HepG2 (cell line): ENCODE measurements at regions not wholly inside any gene's neighbourhood (a gene's known extent, or its start where the extent isn't known, plus 50 kb on each side); places are given as distances from the start of the nearest gene placed in this dataset.

Experiments used
- ATAC-seq: fragments of 200-7000 bp; cut with Tn5 transposase; 3 replicates; pipeline ENCODE4 v1.9.1; 2020; ENCODE audit warnings: mild to moderate bottlenecking, moderate library complexity
- BruUV-seq: library from RNA; stranded (reverse); fragments of 400-500 nt; replicated peaks from 2 replicates; lab custom pipeline; 2021; lab: Mats Ljungman, UMichigan
- CTCF ChIA-PET: fragments of 300-600 bp; formaldehyde crosslinking; extraction: SDS; loops from one replicate; lab custom pipeline; 2021; ENCODE audit warnings: low total read pairs, inconsistent platforms, low intra/inter-chr PET ratio; lab: Yijun Ruan, JAX
- POLR2A ChIA-PET: fragments of 350-600 bp; sonication (Branson Sonifier 250); formaldehyde crosslinking; loops from one replicate; lab custom pipeline; 2020; ENCODE audit warnings: antibody characterized with exemption, inconsistent platforms; lab: Yijun Ruan, JAX
- DNase-seq: peaks from one replicate; pipeline ENCODE4 v3.0.0-alpha.2; 2015; ENCODE audit warnings: low spot score
- FAIRE-seq: peaks from 3 replicates; lab custom pipeline; 2011; peaks lifted over from hg19 to GRCh38; lab: Jason Lieb, UNC
- H2AFZ ChIP-seq: one replicate; pipeline ENCODE4 v1.6.1; 2011; ENCODE audit warnings: low read length, inconsistent platforms
- H3K27ac ChIP-seq: fragments of 300-600 bp; 3 replicates; pipeline ENCODE4 v1.8.0; 2011; ENCODE audit warnings: mixed run types, mild to moderate bottlenecking, mixed read lengths, low read length, inconsistent platforms; ENCODE audit not compliant: insufficient read depth; ENCODE audit errors: extremely low read length
- H3K27me3 ChIP-seq, 2 experiments: fragments of 200-600 bp in 1 of 2; 2 replicates in 1 of 2; 3 replicates in 1 of 2; pipeline versions ENCODE4 v1.6.0 to v1.8.0; 2011; ENCODE audit warnings: low read length in 2 of 2, mild to moderate bottlenecking in 2 of 2, moderate library complexity in 2 of 2, inconsistent platforms in 1 of 2; ENCODE audit not compliant: insufficient read depth in 2 of 2, control insufficient read depth in 1 of 2
- H3K36me3 ChIP-seq, 2 experiments: fragments of 200-600 bp in 1 of 2; replicated peaks in 1 of 2; 2 replicates in 1 of 2; 3 replicates in 1 of 2; pipeline versions ENCODE4 v1.5.1 to v1.8.0; 2011; ENCODE audit warnings: low read length in 2 of 2, inconsistent platforms in 1 of 2; ENCODE audit not compliant: insufficient read depth in 2 of 2, control insufficient read depth in 1 of 2
- H3K4me1 ChIP-seq: 2 replicates; pipeline ENCODE4 v1.5.1; 2012; ENCODE audit warnings: low read length, inconsistent platforms; ENCODE audit not compliant: insufficient read depth
- H3K4me2 ChIP-seq: 2 replicates; pipeline ENCODE4 v1.6.0; 2011; ENCODE audit warnings: low read depth, low read length, inconsistent platforms
- H3K4me3 ChIP-seq, 3 experiments: fragments of 200-600 bp in 1 of 3; sonication (generic), shearing (Covaris generic) in 1 of 3; replicated peaks in 1 of 3; 2 replicates each; pipeline ENCODE4 v1.5.1; 2011 to 2016; ENCODE audit warnings: low read length in 3 of 3, inconsistent platforms in 2 of 3, low read depth in 2 of 3, mild to moderate bottlenecking in 2 of 3, control low read depth in 1 of 3, mixed read lengths in 1 of 3; ENCODE audit not compliant: insufficient read depth in 1 of 3
- H3K79me2 ChIP-seq: one replicate; pipeline ENCODE4 v1.6.1; 2011; ENCODE audit warnings: low read length, inconsistent platforms; ENCODE audit not compliant: insufficient read depth
- H3K9ac ChIP-seq: 2 replicates; pipeline ENCODE4 v1.6.0; 2011; ENCODE audit warnings: mild to moderate bottlenecking, low read depth, low read length, inconsistent platforms; ENCODE audit not compliant: insufficient read depth
- H3K9me3 ChIP-seq: 2 replicates; pipeline ENCODE4 v1.5.1; 2012; ENCODE audit warnings: mild to moderate bottlenecking, low read length
- H4K20me1 ChIP-seq: 2 replicates; pipeline ENCODE4 v1.6.0; 2011; ENCODE audit warnings: inconsistent platforms, mild to moderate bottlenecking, low read length, moderate library complexity; ENCODE audit not compliant: insufficient read depth
- ESRRA ChIP-seq: sonication (generic); formaldehyde crosslinking; IDR thresholded peaks from 2 replicates; pipeline ENCODE4 v1.5.1; 2020; ENCODE audit warnings: mild to moderate bottlenecking, low read depth, missing genetic modification reagents
- GMEB2 ChIP-seq: IDR thresholded peaks from 2 replicates; pipeline ENCODE4 v1.6.1; 2016; ENCODE audit warnings: missing biosample characterization, missing genetic modification reagents, low read depth
- ZC3H4 ChIP-seq: sonication (generic); formaldehyde crosslinking; IDR thresholded peaks from 2 replicates; pipeline ENCODE4 v1.4.0; 2020; ENCODE audit warnings: missing genetic modification reagents, borderline replicate concordance
- ZNF512B ChIP-seq: sonication (generic); formaldehyde crosslinking; IDR thresholded peaks from 2 replicates; pipeline ENCODE4 v1.5.1; 2020; ENCODE audit warnings: missing genetic modification reagents, mild to moderate bottlenecking, borderline replicate concordance
- ZNF766 ChIP-seq: sonication (generic); formaldehyde crosslinking; IDR thresholded peaks from 2 replicates; pipeline ENCODE4 v1.5.0; 2020; ENCODE audit warnings: missing genetic modification reagents, borderline replicate concordance
- WGBS: methylation state at CpG from one replicate; pipeline ENCODE4 v1.1.6; 2017; ENCODE audit warnings: low lambda C conversion rate; 5-methylcytosine and 5-hydroxymethylcytosine counted together
- in situ Hi-C: cut with HindIII; loops from 2 replicates; pipeline ENCODE4 v1.10.0; 2017; ENCODE audit warnings: low pct_unique_long_range_greater_than_20kb; ENCODE audit not compliant: extremely low pct_ligation_motif_present
- intact Hi-C: fragments of 100-400 bp; cut with micrococcal nuclease; formaldehyde crosslinking; loops from one replicate; pipeline ENCODE4 v1.10.0; 2022; ENCODE audit not compliant: unreplicated experiment
- TF ChIP-seq, protein P1 (sequence below): sonication (generic); formaldehyde crosslinking; IDR thresholded peaks from 2 replicates; pipeline ENCODE4 v1.5.1; 2020; ENCODE audit warnings: mild to moderate bottlenecking, missing genetic modification reagents, moderate library complexity
- TF ChIP-seq, protein P2 (sequence below): sonication (generic); formaldehyde crosslinking; IDR thresholded peaks from 2 replicates; pipeline ENCODE4 v1.9.0; 2021; ENCODE audit warnings: mild to moderate bottlenecking, missing genetic modification reagents

- TF ChIP-seq, protein P1, sequence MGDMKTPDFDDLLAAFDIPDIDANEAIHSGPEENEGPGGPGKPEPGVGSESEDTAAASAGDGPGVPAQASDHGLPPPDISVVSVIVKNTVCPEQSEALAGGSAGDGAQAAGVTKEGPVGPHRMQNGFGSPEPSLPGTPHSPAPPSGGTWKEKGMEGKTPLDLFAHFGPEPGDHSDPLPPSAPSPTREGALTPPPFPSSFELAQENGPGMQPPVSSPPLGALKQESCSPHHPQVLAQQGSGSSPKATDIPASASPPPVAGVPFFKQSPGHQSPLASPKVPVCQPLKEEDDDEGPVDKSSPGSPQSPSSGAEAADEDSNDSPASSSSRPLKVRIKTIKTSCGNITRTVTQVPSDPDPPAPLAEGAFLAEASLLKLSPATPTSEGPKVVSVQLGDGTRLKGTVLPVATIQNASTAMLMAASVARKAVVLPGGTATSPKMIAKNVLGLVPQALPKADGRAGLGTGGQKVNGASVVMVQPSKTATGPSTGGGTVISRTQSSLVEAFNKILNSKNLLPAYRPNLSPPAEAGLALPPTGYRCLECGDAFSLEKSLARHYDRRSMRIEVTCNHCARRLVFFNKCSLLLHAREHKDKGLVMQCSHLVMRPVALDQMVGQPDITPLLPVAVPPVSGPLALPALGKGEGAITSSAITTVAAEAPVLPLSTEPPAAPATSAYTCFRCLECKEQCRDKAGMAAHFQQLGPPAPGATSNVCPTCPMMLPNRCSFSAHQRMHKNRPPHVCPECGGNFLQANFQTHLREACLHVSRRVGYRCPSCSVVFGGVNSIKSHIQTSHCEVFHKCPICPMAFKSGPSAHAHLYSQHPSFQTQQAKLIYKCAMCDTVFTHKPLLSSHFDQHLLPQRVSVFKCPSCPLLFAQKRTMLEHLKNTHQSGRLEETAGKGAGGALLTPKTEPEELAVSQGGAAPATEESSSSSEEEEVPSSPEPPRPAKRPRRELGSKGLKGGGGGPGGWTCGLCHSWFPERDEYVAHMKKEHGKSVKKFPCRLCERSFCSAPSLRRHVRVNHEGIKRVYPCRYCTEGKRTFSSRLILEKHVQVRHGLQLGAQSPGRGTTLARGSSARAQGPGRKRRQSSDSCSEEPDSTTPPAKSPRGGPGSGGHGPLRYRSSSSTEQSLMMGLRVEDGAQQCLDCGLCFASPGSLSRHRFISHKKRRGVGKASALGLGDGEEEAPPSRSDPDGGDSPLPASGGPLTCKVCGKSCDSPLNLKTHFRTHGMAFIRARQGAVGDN = no peak
- TF ChIP-seq, all 625 proteins: peak for 0
Measured at GRCh38 chr15:72958634-72959033, 93.6 kb upstream of the NEO1 start (continued).

GRCh38 chr15:72953306-72953705 is 99.0 kb upstream of the NEO1 start:
- Histone ChIP-seq H3K27ac (no peak overlapping the region), H3K27me3 (peaks cover 1 to 5% of the 10 kb centered on the region in 2 experiments; a peak in 3 of 5 replicates), H3K4me2 (no peak overlapping the region), H4K20me1 (no peaks in the 10 kb centered on the region), H3K4me1 (no peaks in the 10 kb centered on the region), H3K79me2 (no peaks in the 10 kb centered on the region), H3K36me3 (no peaks in the 10 kb centered on the region), H3K4me3 (no peak overlapping the region), H3K9me3 (no peaks in the 10 kb centered on the region), H3K9ac (no peak overlapping the region), H2AFZ (no peak overlapping the region)
- ChIA-PET POLR2A (no interaction called here), CTCF (no interaction called here)
- no peak for FAIRE-seq
- no TSS peak for BruUV-seq
- DNase-seq = no peak
- WGBS = 10% methylated on average over 6 of the region's 6 CpGs
- intact Hi-C loops (no loop called here), in situ Hi-C loops (no loop called here)
- ATAC-seq = no peak
- TF ChIP-seq ZC3H4 (no peak), ZNF766 (no peak), ZNF512B (CRISPR knock-in tag) (no peak), GMEB2 (CRISPR knock-in tag) (no peak), ESRRA (CRISPR knock-in tag) (no peak)
- TF ChIP-seq, protein P2, sequence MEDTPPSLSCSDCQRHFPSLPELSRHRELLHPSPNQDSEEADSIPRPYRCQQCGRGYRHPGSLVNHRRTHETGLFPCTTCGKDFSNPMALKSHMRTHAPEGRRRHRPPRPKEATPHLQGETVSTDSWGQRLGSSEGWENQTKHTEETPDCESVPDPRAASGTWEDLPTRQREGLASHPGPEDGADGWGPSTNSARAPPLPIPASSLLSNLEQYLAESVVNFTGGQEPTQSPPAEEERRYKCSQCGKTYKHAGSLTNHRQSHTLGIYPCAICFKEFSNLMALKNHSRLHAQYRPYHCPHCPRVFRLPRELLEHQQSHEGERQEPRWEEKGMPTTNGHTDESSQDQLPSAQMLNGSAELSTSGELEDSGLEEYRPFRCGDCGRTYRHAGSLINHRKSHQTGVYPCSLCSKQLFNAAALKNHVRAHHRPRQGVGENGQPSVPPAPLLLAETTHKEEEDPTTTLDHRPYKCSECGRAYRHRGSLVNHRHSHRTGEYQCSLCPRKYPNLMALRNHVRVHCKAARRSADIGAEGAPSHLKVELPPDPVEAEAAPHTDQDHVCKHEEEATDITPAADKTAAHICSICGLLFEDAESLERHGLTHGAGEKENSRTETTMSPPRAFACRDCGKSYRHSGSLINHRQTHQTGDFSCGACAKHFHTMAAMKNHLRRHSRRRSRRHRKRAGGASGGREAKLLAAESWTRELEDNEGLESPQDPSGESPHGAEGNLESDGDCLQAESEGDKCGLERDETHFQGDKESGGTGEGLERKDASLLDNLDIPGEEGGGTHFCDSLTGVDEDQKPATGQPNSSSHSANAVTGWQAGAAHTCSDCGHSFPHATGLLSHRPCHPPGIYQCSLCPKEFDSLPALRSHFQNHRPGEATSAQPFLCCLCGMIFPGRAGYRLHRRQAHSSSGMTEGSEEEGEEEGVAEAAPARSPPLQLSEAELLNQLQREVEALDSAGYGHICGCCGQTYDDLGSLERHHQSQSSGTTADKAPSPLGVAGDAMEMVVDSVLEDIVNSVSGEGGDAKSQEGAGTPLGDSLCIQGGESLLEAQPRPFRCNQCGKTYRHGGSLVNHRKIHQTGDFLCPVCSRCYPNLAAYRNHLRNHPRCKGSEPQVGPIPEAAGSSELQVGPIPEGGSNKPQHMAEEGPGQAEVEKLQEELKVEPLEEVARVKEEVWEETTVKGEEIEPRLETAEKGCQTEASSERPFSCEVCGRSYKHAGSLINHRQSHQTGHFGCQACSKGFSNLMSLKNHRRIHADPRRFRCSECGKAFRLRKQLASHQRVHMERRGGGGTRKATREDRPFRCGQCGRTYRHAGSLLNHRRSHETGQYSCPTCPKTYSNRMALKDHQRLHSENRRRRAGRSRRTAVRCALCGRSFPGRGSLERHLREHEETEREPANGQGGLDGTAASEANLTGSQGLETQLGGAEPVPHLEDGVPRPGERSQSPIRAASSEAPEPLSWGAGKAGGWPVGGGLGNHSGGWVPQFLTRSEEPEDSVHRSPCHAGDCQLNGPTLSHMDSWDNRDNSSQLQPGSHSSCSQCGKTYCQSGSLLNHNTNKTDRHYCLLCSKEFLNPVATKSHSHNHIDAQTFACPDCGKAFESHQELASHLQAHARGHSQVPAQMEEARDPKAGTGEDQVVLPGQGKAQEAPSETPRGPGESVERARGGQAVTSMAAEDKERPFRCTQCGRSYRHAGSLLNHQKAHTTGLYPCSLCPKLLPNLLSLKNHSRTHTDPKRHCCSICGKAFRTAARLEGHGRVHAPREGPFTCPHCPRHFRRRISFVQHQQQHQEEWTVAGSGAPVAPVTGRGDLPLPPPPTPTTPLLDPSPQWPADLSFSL (CRISPR knock-in tag) = no peak
